HepG2 (cell line): ENCODE measurements at regions not wholly inside any gene's neighbourhood (a gene's known extent, or its start where the extent isn't known, plus 50 kb on each side); places are given as distances from the start of the nearest gene placed in this dataset.

Source experiments
- CTCF ChIP-seq: sonication (generic); formaldehyde crosslinking; IDR thresholded peaks from 2 replicates; pipeline ENCODE4 v1.5.0; 2020; ENCODE audit warnings: mild to moderate bottlenecking, missing genetic modification reagents, moderate library complexity
- GLI4 ChIP-seq: sonication (generic); formaldehyde crosslinking; IDR thresholded peaks from 2 replicates; pipeline ENCODE4 v1.5.1; 2020; ENCODE audit warnings: missing genetic modification reagents, mild to moderate bottlenecking, moderate library complexity, borderline replicate concordance
- NCOA1 ChIP-seq: sonication (generic); formaldehyde crosslinking; IDR thresholded peaks from 2 replicates; pipeline ENCODE4 v1.9.0; 2021; ENCODE audit warnings: missing genetic modification reagents
- POLR2A ChIP-seq, 2 experiments: IDR thresholded peaks; 2 replicates each; pipeline ENCODE4 v1.6.1; 2011; ENCODE audit warnings: low read depth in 2 of 2, low read length in 2 of 2, mild to moderate bottlenecking in 1 of 2, moderate library complexity in 1 of 2; ENCODE audit not compliant: insufficient read depth in 1 of 2
- ZFP36L1 ChIP-seq: sonication (generic); formaldehyde crosslinking; IDR thresholded peaks from 2 replicates; pipeline ENCODE4 v1.8.0; 2022; ENCODE audit warnings: mild to moderate bottlenecking, missing genetic modification reagents, moderate library complexity
- ZKSCAN1 ChIP-seq: fragments of 150-350 bp; IDR thresholded peaks from 2 replicates; pipeline ENCODE4 v1.6.1; 2014; ENCODE audit warnings: low read length
- ZNF232 ChIP-seq: sonication (generic); formaldehyde crosslinking; IDR thresholded peaks from 2 replicates; pipeline ENCODE4 v1.4.0; 2020; ENCODE audit warnings: missing genetic modification reagents, borderline replicate concordance

GRCh38 chr17:51463353-51463752 lies 203.0 kb downstream of the UTP18 start:
- TF ChIP-seq ZNF232 (CRISPR knock-in tag), result no peak
- TF ChIP-seq NCOA1 (CRISPR knock-in tag), result no peak
- TF ChIP-seq CTCF (CRISPR knock-in tag), result no peak
- TF ChIP-seq GLI4 (CRISPR knock-in tag), result no peak
- no peak for TF ChIP-seq ZKSCAN1
- TF ChIP-seq POLR2A (IDR thresholded peaks at IDR 0.05; ENCODE audit: insufficient read depth in 1 of 2, low read depth in 2 of 2, low read length in 2 of 2), result no peak
- TF ChIP-seq ZFP36L1 (CRISPR knock-in tag), result no peak
